ENCODE measurements at regions not wholly inside any gene's neighbourhood (a gene's known extent, or its start where the extent isn't known, plus 50 kb on each side); places are given as distances from the start of the nearest gene placed in this dataset.
"Not testable (repeated sequence)": the region's sequence is repeated elsewhere in the genome, so short reads cannot be mapped to it uniquely, and the experiment has no call there.

- DNase-seq; H3K27me3 Mint-ChIP-seq; ATAC-seq; H3K27ac Mint-ChIP-seq; H3K9me3 Mint-ChIP-seq; H3K4me1 Mint-ChIP-seq; H3K4me3 Mint-ChIP-seq; H3K36me3 Mint-ChIP-seq (ENCODE audit: low read depth): not testable (repeated sequence)
These were observed 229.8 kb downstream of the SPATA31A1 start for GRCh38 chr9:39585233-39585632.

DNA sequence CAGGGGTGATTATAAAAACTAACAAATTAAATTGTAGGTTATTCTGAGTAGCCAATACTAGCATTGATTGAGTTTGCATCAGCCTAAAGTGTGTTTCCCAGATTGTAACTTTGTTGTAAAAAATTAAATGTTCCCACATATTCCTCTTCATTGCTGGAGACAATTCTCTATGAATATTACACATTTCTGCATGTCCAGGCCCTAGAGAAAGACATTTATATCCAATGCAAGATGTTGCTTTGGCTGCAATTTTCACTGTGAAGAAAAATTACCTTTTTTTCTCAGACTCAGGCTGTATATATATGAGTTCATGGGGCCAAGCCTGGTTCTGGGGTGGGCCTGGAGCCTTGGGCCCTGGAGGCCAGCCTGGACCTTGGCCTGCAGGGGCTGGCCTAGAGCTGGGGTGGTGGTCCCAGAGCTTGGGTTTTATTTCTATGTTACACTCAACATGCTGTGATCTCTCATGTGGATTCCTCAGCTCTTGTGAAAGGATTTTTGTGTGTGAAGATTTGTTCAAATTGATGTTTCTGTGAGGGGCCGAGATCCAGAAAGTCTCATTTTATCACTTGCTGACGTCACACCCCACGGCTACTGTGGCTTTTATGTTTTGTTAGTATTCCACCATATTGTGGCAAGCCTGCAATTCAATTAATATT, 232.5 kb downstream of the SPATA31A1 start:
- no peaks in the 10 kb centered on the region for H3K4me1 Mint-ChIP-seq
- no peak overlapping the region for H3K27ac Mint-ChIP-seq
- ATAC-seq (no peak), DNase-seq (no peak)
- no peaks in the 10 kb centered on the region for H3K36me3 Mint-ChIP-seq (ENCODE audit: low read depth)
- no peaks in the 10 kb centered on the region for H3K27me3 Mint-ChIP-seq
- no peaks in the 10 kb centered on the region for H3K9me3 Mint-ChIP-seq
- H3K4me3 Mint-ChIP-seq = no peak overlapping the region

- no peak for DNase-seq
- Mint-ChIP-seq H3K27me3 (no peaks in the 10 kb centered on the region), H3K36me3 (ENCODE audit: low read depth) (no peaks in the 10 kb centered on the region), H3K4me1 (no peaks in the 10 kb centered on the region), H3K4me3 (no peak overlapping the region), H3K27ac (no peak overlapping the region), H3K9me3 (no peaks in the 10 kb centered on the region)
- ATAC-seq = peak; percentile 20
These were observed 233.2 kb downstream of the SPATA31A1 start for GRCh38 chr9:39588500-39589137.

GRCh38 chr9:39604089-39604488, 248.6 kb downstream of the SPATA31A1 start:
- not testable (repeated sequence) for H3K36me3 Mint-ChIP-seq (ENCODE audit: low read depth); H3K4me3 Mint-ChIP-seq; DNase-seq

GRCh38 chr9:39611449-39612231, 256.2 kb downstream of the SPATA31A1 start:
- not testable (repeated sequence) for H3K27ac Mint-ChIP-seq; ATAC-seq; H3K27me3 Mint-ChIP-seq; H3K4me1 Mint-ChIP-seq; DNase-seq; H3K9me3 Mint-ChIP-seq; H3K36me3 Mint-ChIP-seq (ENCODE audit: low read depth); H3K4me3 Mint-ChIP-seq

More at GRCh38 chr9:39604089-39604488, 248.6 kb downstream of the SPATA31A1 start:
- H3K4me1 Mint-ChIP-seq, H3K27ac Mint-ChIP-seq, H3K27me3 Mint-ChIP-seq, ATAC-seq, H3K9me3 Mint-ChIP-seq: not testable (repeated sequence)

DNA sequence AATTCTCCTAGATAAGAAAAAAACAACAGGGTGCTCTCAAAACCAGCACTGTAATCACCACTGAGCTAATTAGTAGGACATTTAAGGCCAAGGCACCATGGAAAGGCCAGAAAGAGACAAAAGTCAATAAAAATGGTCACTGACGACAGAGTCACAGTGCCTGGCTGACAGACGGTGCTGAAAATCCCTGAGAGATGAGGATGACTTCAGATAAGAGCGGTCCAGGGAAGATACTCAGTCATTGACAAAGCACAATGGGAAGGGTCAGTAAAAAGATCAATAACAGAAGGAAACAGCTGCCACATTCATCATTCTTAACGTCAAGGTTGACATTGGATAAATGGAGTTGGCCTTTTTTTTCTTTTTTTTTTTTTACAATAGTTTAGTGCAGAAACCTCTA, 261.0 kb downstream of the SPATA31A1 start:
- H3K9me3 Mint-ChIP-seq; H3K36me3 Mint-ChIP-seq (ENCODE audit: low read depth); DNase-seq; H3K27me3 Mint-ChIP-seq; H3K27ac Mint-ChIP-seq; ATAC-seq; H3K4me1 Mint-ChIP-seq; H3K4me3 Mint-ChIP-seq: not testable (repeated sequence)

GRCh38 chr9:39624048-39624447, 268.6 kb downstream of the SPATA31A1 start:
- H3K4me3 Mint-ChIP-seq; ATAC-seq; H3K36me3 Mint-ChIP-seq (ENCODE audit: low read depth); H3K4me1 Mint-ChIP-seq; H3K27me3 Mint-ChIP-seq; H3K9me3 Mint-ChIP-seq; DNase-seq; H3K27ac Mint-ChIP-seq: not testable (repeated sequence)

GRCh38 chr9:39632071-39632470, 276.6 kb downstream of the SPATA31A1 start:
- ATAC-seq; H3K4me1 Mint-ChIP-seq; H3K36me3 Mint-ChIP-seq (ENCODE audit: low read depth); H3K4me3 Mint-ChIP-seq; H3K27me3 Mint-ChIP-seq; DNase-seq; H3K27ac Mint-ChIP-seq; H3K9me3 Mint-ChIP-seq: not testable (repeated sequence)

- H3K4me3 Mint-ChIP-seq; H3K36me3 Mint-ChIP-seq (ENCODE audit: low read depth); H3K9me3 Mint-ChIP-seq; H3K4me1 Mint-ChIP-seq; ATAC-seq; H3K27ac Mint-ChIP-seq; H3K27me3 Mint-ChIP-seq; DNase-seq: not testable (repeated sequence)
These were observed 293.6 kb downstream of the SPATA31A1 start for GRCh38 chr9:39649029-39649428.

GRCh38 chr9:39656960-39657603, 301.6 kb downstream of the SPATA31A1 start:
- H3K36me3 Mint-ChIP-seq (ENCODE audit: low read depth); H3K4me1 Mint-ChIP-seq; DNase-seq; H3K27ac Mint-ChIP-seq; H3K4me3 Mint-ChIP-seq; H3K27me3 Mint-ChIP-seq; ATAC-seq; H3K9me3 Mint-ChIP-seq: not testable (repeated sequence)

DNA sequence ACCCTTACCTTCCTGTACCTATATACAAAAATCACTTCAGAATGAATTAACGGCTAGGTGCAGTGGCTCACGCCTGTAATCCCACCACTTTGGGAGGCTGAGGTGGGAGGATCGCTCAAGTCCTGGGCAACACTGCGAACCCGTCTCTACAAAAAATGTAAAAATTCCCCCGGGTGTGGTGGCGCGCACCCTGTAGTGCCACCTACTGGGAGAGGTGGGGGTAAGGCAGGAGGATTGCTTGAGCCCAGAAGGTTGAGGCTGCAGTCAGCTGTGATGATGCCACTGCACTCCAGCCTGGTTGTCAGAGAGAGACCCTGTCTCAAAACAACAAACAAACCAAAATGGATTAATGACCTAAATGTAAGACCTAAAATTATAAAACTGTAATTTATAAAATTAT, 307.6 kb downstream of the SPATA31A1 start:
- not testable (repeated sequence) for H3K9me3 Mint-ChIP-seq; DNase-seq; H3K4me3 Mint-ChIP-seq; ATAC-seq; H3K27me3 Mint-ChIP-seq; H3K4me1 Mint-ChIP-seq; H3K36me3 Mint-ChIP-seq (ENCODE audit: low read depth); H3K27ac Mint-ChIP-seq

DNA sequence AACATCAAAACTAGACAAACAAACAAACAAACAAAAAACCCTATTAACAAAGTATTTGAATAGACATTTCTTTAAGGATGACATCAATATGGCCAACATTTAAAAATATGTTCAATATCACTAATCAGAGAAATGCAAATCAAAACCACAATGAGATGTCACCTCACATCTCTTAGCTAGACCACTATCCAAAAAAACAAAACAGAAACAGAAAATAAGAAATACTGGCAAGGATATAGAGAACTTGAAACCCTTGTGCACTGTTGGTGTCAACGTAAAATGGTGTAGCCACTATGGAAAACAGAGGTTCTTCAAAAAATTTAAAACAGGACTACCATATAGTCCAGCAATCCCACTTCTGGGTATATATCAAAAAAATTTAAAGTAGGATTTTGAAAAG, 308.2 kb downstream of the SPATA31A1 start:
- ATAC-seq; H3K9me3 Mint-ChIP-seq; DNase-seq; H3K27me3 Mint-ChIP-seq; H3K4me3 Mint-ChIP-seq; H3K4me1 Mint-ChIP-seq; H3K27ac Mint-ChIP-seq; H3K36me3 Mint-ChIP-seq (ENCODE audit: low read depth): not testable (repeated sequence)

DNA sequence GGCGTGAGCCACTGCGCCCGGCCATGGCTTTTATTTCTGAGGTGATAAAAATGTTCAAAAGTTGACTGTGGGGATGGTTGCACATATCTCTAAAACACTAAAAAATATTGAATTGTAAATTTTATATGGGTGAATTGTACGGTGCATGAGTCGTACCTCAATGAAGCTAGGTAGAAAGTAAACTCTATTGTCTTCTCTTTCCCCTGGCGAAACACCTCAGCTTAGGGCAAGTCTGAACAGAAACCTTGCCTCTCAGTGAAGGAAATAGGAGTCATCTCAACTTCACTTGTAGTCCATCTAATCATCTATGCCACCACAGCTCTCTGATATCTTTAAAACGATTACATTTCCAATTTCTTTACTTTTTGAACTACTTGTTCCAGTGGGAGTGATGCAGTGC, 309.6 kb downstream of the SPATA31A1 start:
- H3K4me1 Mint-ChIP-seq; H3K9me3 Mint-ChIP-seq; H3K27me3 Mint-ChIP-seq; H3K36me3 Mint-ChIP-seq (ENCODE audit: low read depth); DNase-seq; H3K4me3 Mint-ChIP-seq; H3K27ac Mint-ChIP-seq; ATAC-seq: not testable (repeated sequence)

- not testable (repeated sequence) for ATAC-seq; H3K9me3 Mint-ChIP-seq; H3K27ac Mint-ChIP-seq; H3K27me3 Mint-ChIP-seq; H3K4me3 Mint-ChIP-seq; DNase-seq; H3K36me3 Mint-ChIP-seq (ENCODE audit: low read depth); H3K4me1 Mint-ChIP-seq
These were observed 319.2 kb downstream of the SPATA31A1 start for GRCh38 chr9:39674437-39675210.

Measured in activated naive CD8-positive, alpha-beta T cell treated with anti-CD3 and anti-CD28 coated beads, Interleukin-2, amount 50 U/mL, for 24 hours (primary cell).